ENCODE measurements at regions not wholly inside any gene's neighbourhood (a gene's known extent, or its start where the extent isn't known, plus 50 kb on each side); places are given as distances from the start of the nearest gene placed in this dataset.

GRCh38 chr1:67534627-67535065, 104.4 kb upstream of the SERBP1 start (continued):
- TF ChIP-seq CHD7 (IDR thresholded peaks at IDR 0.05; ENCODE audit: insufficient replicate concordance, low read length): no peak
- TF ChIP-seq JUND (IDR thresholded peaks at IDR 0.05; ENCODE audit: low read length): no peak

All from H1 (cell line).